ENCODE measurements at regions not wholly inside any gene's neighbourhood (a gene's known extent, or its start where the extent isn't known, plus 50 kb on each side); places are given as distances from the start of the nearest gene placed in this dataset.

GRCh38 chr13:62850331-62850730, 1434.7 kb upstream of the PCDH20 start:
- no peak for DNase-seq (ENCODE audit: low spot score)
- no peaks in the 10 kb centered on the region for H3K4me1 Mint-ChIP-seq (ENCODE audit: low read depth)
- H3K4me3 Mint-ChIP-seq, result no peak overlapping the region
- no peak overlapping the region for H3K27ac Mint-ChIP-seq
- H3K9me3 Mint-ChIP-seq, result peaks cover 26% of the 10 kb centered on the region
- no peaks in the 10 kb centered on the region for H3K36me3 Mint-ChIP-seq (ENCODE audit: low read depth)
- H3K27me3 Mint-ChIP-seq (ENCODE audit: low read depth), result no peaks in the 10 kb centered on the region

- DNase-seq (ENCODE audit: low spot score), result no peak
- Mint-ChIP-seq H3K36me3 (ENCODE audit: low read depth) (no peaks in the 10 kb centered on the region), H3K4me3 (no peak overlapping the region), H3K27me3 (ENCODE audit: low read depth) (no peaks in the 10 kb centered on the region), H3K4me1 (ENCODE audit: low read depth) (no peaks in the 10 kb centered on the region), H3K27ac (no peak overlapping the region), H3K9me3 (peaks cover 22% of the 10 kb centered on the region)
Observed at GRCh38 chr13:62847520-62847919, 1431.9 kb upstream of the PCDH20 start.

- no peak for DNase-seq (ENCODE audit: low spot score)
- H3K9me3 Mint-ChIP-seq, result peaks cover 12% of the 10 kb centered on the region
- no peak overlapping the region for H3K4me3 Mint-ChIP-seq
- H3K27ac Mint-ChIP-seq, result no peak overlapping the region
- H3K36me3 Mint-ChIP-seq (ENCODE audit: low read depth), result no peaks in the 10 kb centered on the region
- no peaks in the 10 kb centered on the region for H3K4me1 Mint-ChIP-seq (ENCODE audit: low read depth)
- H3K27me3 Mint-ChIP-seq (ENCODE audit: low read depth), result no peaks in the 10 kb centered on the region
Observed at GRCh38 chr13:62846302-62846701, 1430.7 kb upstream of the PCDH20 start.

GRCh38 chr13:62839338-62839737, 1423.7 kb upstream of the PCDH20 start:
- no peak overlapping the region for H3K27ac Mint-ChIP-seq
- no peak overlapping the region for H3K4me3 Mint-ChIP-seq
- no peaks in the 10 kb centered on the region for H3K36me3 Mint-ChIP-seq (ENCODE audit: low read depth)
- peaks cover 3% of the 10 kb centered on the region for H3K9me3 Mint-ChIP-seq
- no peaks in the 10 kb centered on the region for H3K4me1 Mint-ChIP-seq (ENCODE audit: low read depth)
- no peaks in the 10 kb centered on the region for H3K27me3 Mint-ChIP-seq (ENCODE audit: low read depth)
- no peak for DNase-seq (ENCODE audit: low spot score)

GRCh38 chr13:62838929-62839328, 1423.3 kb upstream of the PCDH20 start:
- no peak overlapping the region for H3K4me3 Mint-ChIP-seq
- H3K27ac Mint-ChIP-seq, result no peak overlapping the region
- DNase-seq (ENCODE audit: low spot score), result no peak
- H3K36me3 Mint-ChIP-seq (ENCODE audit: low read depth), result no peaks in the 10 kb centered on the region
- peaks cover 3% of the 10 kb centered on the region for H3K9me3 Mint-ChIP-seq
- no peaks in the 10 kb centered on the region for H3K4me1 Mint-ChIP-seq (ENCODE audit: low read depth)
- H3K27me3 Mint-ChIP-seq (ENCODE audit: low read depth), result no peaks in the 10 kb centered on the region

GRCh38 chr13:62837895-62838294, 1422.2 kb upstream of the PCDH20 start:
- DNase-seq (ENCODE audit: low spot score), result no peak
- no peaks in the 10 kb centered on the region for H3K9me3 Mint-ChIP-seq
- H3K36me3 Mint-ChIP-seq (ENCODE audit: low read depth), result no peaks in the 10 kb centered on the region

GRCh38 chr13:62829486-62829885, 1413.8 kb upstream of the PCDH20 start:
- no peaks in the 10 kb centered on the region for H3K27me3 Mint-ChIP-seq (ENCODE audit: low read depth)
- no peaks in the 10 kb centered on the region for H3K36me3 Mint-ChIP-seq (ENCODE audit: low read depth)
- no peak overlapping the region for H3K27ac Mint-ChIP-seq
- no peaks in the 10 kb centered on the region for H3K4me1 Mint-ChIP-seq (ENCODE audit: low read depth)
- DNase-seq (ENCODE audit: low spot score), result no peak
- H3K9me3 Mint-ChIP-seq, result peaks cover 13% of the 10 kb centered on the region
- H3K4me3 Mint-ChIP-seq, result no peak overlapping the region

More at GRCh38 chr13:62837895-62838294, 1422.2 kb upstream of the PCDH20 start:
- H3K4me1 Mint-ChIP-seq (ENCODE audit: low read depth), result no peaks in the 10 kb centered on the region
- H3K4me3 Mint-ChIP-seq, result no peak overlapping the region
- H3K27ac Mint-ChIP-seq, result no peak overlapping the region
- no peaks in the 10 kb centered on the region for H3K27me3 Mint-ChIP-seq (ENCODE audit: low read depth)

GRCh38 chr13:62799931-62800436, 1384.3 kb upstream of the PCDH20 start:
- Mint-ChIP-seq H3K4me1 (ENCODE audit: low read depth) (no peaks in the 10 kb centered on the region), H3K9me3 (peaks cover 6% of the 10 kb centered on the region), H3K36me3 (ENCODE audit: low read depth) (no peaks in the 10 kb centered on the region), H3K4me3 (no peak overlapping the region), H3K27me3 (ENCODE audit: low read depth) (no peaks in the 10 kb centered on the region), H3K27ac (no peak overlapping the region)
- DNase-seq (ENCODE audit: low spot score), result no peak

- Mint-ChIP-seq H3K9me3 (peaks cover 6% of the 10 kb centered on the region), H3K4me3 (no peak overlapping the region), H3K27ac (no peak overlapping the region), H3K4me1 (ENCODE audit: low read depth) (no peaks in the 10 kb centered on the region), H3K36me3 (ENCODE audit: low read depth) (no peaks in the 10 kb centered on the region), H3K27me3 (ENCODE audit: low read depth) (no peaks in the 10 kb centered on the region)
- no peak for DNase-seq (ENCODE audit: low spot score)
Observed at GRCh38 chr13:62799038-62799535, 1383.4 kb upstream of the PCDH20 start.

GRCh38 chr13:62793850-62794249, 1378.2 kb upstream of the PCDH20 start:
- Mint-ChIP-seq H3K36me3 (ENCODE audit: low read depth) (no peaks in the 10 kb centered on the region), H3K27ac (no peak overlapping the region), H3K27me3 (ENCODE audit: low read depth) (no peaks in the 10 kb centered on the region), H3K4me3 (no peak overlapping the region), H3K9me3 (peaks cover 23% of the 10 kb centered on the region), H3K4me1 (ENCODE audit: low read depth) (no peaks in the 10 kb centered on the region)
- no peak for DNase-seq (ENCODE audit: low spot score)

- Mint-ChIP-seq H3K36me3 (ENCODE audit: low read depth) (no peaks in the 10 kb centered on the region), H3K9me3 (peaks cover 18% of the 10 kb centered on the region), H3K27ac (no peak overlapping the region), H3K27me3 (ENCODE audit: low read depth) (no peaks in the 10 kb centered on the region), H3K4me3 (no peak overlapping the region), H3K4me1 (ENCODE audit: low read depth) (no peaks in the 10 kb centered on the region)
- no peak for DNase-seq (ENCODE audit: low spot score)
Observed at GRCh38 chr13:62781866-62782265, 1366.2 kb upstream of the PCDH20 start.

- Mint-ChIP-seq H3K9me3 (peaks cover 18% of the 10 kb centered on the region), H3K27me3 (ENCODE audit: low read depth) (no peaks in the 10 kb centered on the region), H3K4me3 (no peak overlapping the region), H3K36me3 (ENCODE audit: low read depth) (no peaks in the 10 kb centered on the region), H3K27ac (no peak overlapping the region), H3K4me1 (ENCODE audit: low read depth) (no peaks in the 10 kb centered on the region)
- DNase-seq (ENCODE audit: low spot score), result no peak
Observed at GRCh38 chr13:62779161-62779560, 1363.5 kb upstream of the PCDH20 start.

GRCh38 chr13:62767473-62767872, 1351.8 kb upstream of the PCDH20 start:
- H3K36me3 Mint-ChIP-seq (ENCODE audit: low read depth), result no peaks in the 10 kb centered on the region
- H3K27me3 Mint-ChIP-seq (ENCODE audit: low read depth), result no peaks in the 10 kb centered on the region
- H3K4me1 Mint-ChIP-seq (ENCODE audit: low read depth), result no peaks in the 10 kb centered on the region
- H3K9me3 Mint-ChIP-seq, result peaks cover 20% of the 10 kb centered on the region
- H3K27ac Mint-ChIP-seq, result no peak overlapping the region
- no peak overlapping the region for H3K4me3 Mint-ChIP-seq
- no peak for DNase-seq (ENCODE audit: low spot score)

- no peaks in the 10 kb centered on the region for H3K36me3 Mint-ChIP-seq (ENCODE audit: low read depth)
- no peak overlapping the region for H3K4me3 Mint-ChIP-seq
- no peak for DNase-seq (ENCODE audit: low spot score)
- no peak overlapping the region for H3K27ac Mint-ChIP-seq
- peaks cover 40% of the 10 kb centered on the region for H3K9me3 Mint-ChIP-seq
- H3K27me3 Mint-ChIP-seq (ENCODE audit: low read depth), result no peaks in the 10 kb centered on the region
- no peaks in the 10 kb centered on the region for H3K4me1 Mint-ChIP-seq (ENCODE audit: low read depth)
Observed at GRCh38 chr13:62760724-62761123, 1345.1 kb upstream of the PCDH20 start.

- Mint-ChIP-seq H3K36me3 (ENCODE audit: low read depth) (no peaks in the 10 kb centered on the region), H3K4me3 (no peak overlapping the region), H3K4me1 (ENCODE audit: low read depth) (no peaks in the 10 kb centered on the region), H3K27me3 (ENCODE audit: low read depth) (no peaks in the 10 kb centered on the region), H3K27ac (no peak overlapping the region), H3K9me3 (peaks cover 39% of the 10 kb centered on the region)
- no peak for DNase-seq (ENCODE audit: low spot score)
Observed at GRCh38 chr13:62747629-62748028, 1332.0 kb upstream of the PCDH20 start.
